Activated CD4-positive, alpha-beta T cell treated with anti-CD3 and anti-CD28 coated beads, Interleukin-2, amount 10 ng/mL, durations not matched to agents 24 days and 14 days (primary cell): ENCODE measurements at regions not wholly inside any gene's neighbourhood (a gene's known extent, or its start where the extent isn't known, plus 50 kb on each side); places are given as distances from the start of the nearest gene placed in this dataset.

Experiments used
- DNase-seq: peaks from one replicate; pipeline ENCODE4 v3.0.0; 2022
- H3K27ac Mint-ChIP-seq: one replicate; pipeline ENCODE4 v1.8.0; 2022; ENCODE audit warnings: mild to moderate bottlenecking, mixed read lengths
- H3K27me3 Mint-ChIP-seq: one replicate; pipeline ENCODE4 v1.8.0; 2022; ENCODE audit warnings: mixed read lengths
- H3K36me3 Mint-ChIP-seq: one replicate; pipeline ENCODE4 v1.8.0; 2022; ENCODE audit warnings: low read depth, mild to moderate bottlenecking, mixed read lengths
- H3K4me1 Mint-ChIP-seq: one replicate; pipeline ENCODE4 v1.8.0; 2021; ENCODE audit warnings: mixed read lengths
- H3K4me3 Mint-ChIP-seq: one replicate; pipeline ENCODE4 v1.8.0; 2022; ENCODE audit warnings: mild to moderate bottlenecking, moderate library complexity, mixed read lengths
- H3K9me3 Mint-ChIP-seq: one replicate; pipeline ENCODE4 v1.8.0; 2021; ENCODE audit warnings: mixed read lengths
- intact Hi-C: fragments of 100-400 bp; cut with micrococcal nuclease; formaldehyde crosslinking; loops from one replicate; pipeline ENCODE4 v1.15.1; 2023

GRCh38 chr9:91044354-91044753 lies 242.7 kb downstream of the SYK start:
- peaks cover 68% of the 10 kb centered on the region for H3K4me1 Mint-ChIP-seq
- DNase-seq: peak; percentile 54
- no peaks in the 10 kb centered on the region for H3K27me3 Mint-ChIP-seq
- peak overlapping the region; percentile 65 for H3K27ac Mint-ChIP-seq
- H3K9me3 Mint-ChIP-seq: no peaks in the 10 kb centered on the region
- no peak overlapping the region for H3K4me3 Mint-ChIP-seq
- peaks cover 4% of the 10 kb centered on the region for H3K36me3 Mint-ChIP-seq
- intact Hi-C loops: no loop called here

GRCh38 chr9:91045041-91045440 lies 243.4 kb downstream of the SYK start:
- peaks cover 64% of the 10 kb centered on the region for H3K4me1 Mint-ChIP-seq
- peak overlapping the region; percentile 9 for H3K27ac Mint-ChIP-seq
- H3K36me3 Mint-ChIP-seq: peaks cover 4% of the 10 kb centered on the region
- no peaks in the 10 kb centered on the region for H3K27me3 Mint-ChIP-seq
- H3K4me3 Mint-ChIP-seq: no peak overlapping the region
- DNase-seq: peak; percentile 49
- H3K9me3 Mint-ChIP-seq: no peaks in the 10 kb centered on the region
- intact Hi-C loops: loop anchor here (5.0 kb wide), 1 partner anchor 667 kb away; no protein-coding TSS in a partner anchor

GRCh38 chr9:91047529-91047928 lies 245.9 kb downstream of the SYK start:
- Mint-ChIP-seq H3K27ac (peak overlapping the region; percentile 93), H3K36me3 (no peaks in the 10 kb centered on the region), H3K4me1 (peaks cover 60% of the 10 kb centered on the region), H3K4me3 (peak overlapping the region; percentile 72), H3K9me3 (peaks cover 8% of the 10 kb centered on the region), H3K27me3 (no peaks in the 10 kb centered on the region)
- peak; percentile 89 for DNase-seq
- intact Hi-C loops: loop anchor here (1.0 to 5.0 kb wide), 3 partner anchors 10 to 665 kb away; no protein-coding TSS in a partner anchor

GRCh38 chr9:91047993-91048607 lies 246.5 kb downstream of the SYK start:
- Mint-ChIP-seq H3K27me3 (no peaks in the 10 kb centered on the region), H3K4me1 (peaks cover 64% of the 10 kb centered on the region), H3K36me3 (peaks cover 5% of the 10 kb centered on the region), H3K4me3 (peak overlapping the region; percentile 72), H3K27ac (peak overlapping the region; percentile 93), H3K9me3 (peaks cover 12% of the 10 kb centered on the region)
- intact Hi-C loops: loop anchor here (1.0 to 5.0 kb wide), 10 partner anchors 11 to 664 kb away; no protein-coding TSS in a partner anchor
- DNase-seq: peak; percentile 83

GRCh38 chr9:91048749-91049148 lies 247.1 kb downstream of the SYK start:
- intact Hi-C loops: loop anchor here (1.0 to 5.0 kb wide), 8 partner anchors 12 to 664 kb away; no protein-coding TSS in a partner anchor
- Mint-ChIP-seq H3K27ac (peak overlapping the region; percentile 93), H3K36me3 (peaks cover 5% of the 10 kb centered on the region), H3K4me3 (no peak overlapping the region), H3K27me3 (no peaks in the 10 kb centered on the region), H3K9me3 (peaks cover 12% of the 10 kb centered on the region), H3K4me1 (peaks cover 58% of the 10 kb centered on the region)
- DNase-seq: no peak

- Mint-ChIP-seq H3K27me3 (no peaks in the 10 kb centered on the region), H3K9me3 (peaks cover 12% of the 10 kb centered on the region), H3K36me3 (peaks cover 5% of the 10 kb centered on the region), H3K4me3 (no peak overlapping the region), H3K27ac (peak overlapping the region; percentile 46), H3K4me1 (peaks cover 37% of the 10 kb centered on the region)
- intact Hi-C loops: no loop called here
- no peak for DNase-seq
Observed at GRCh38 chr9:91053824-91054223, 252.2 kb downstream of the SYK start.

- DNase-seq: no peak
- Mint-ChIP-seq H3K27ac (peak overlapping the region; percentile 78), H3K27me3 (no peaks in the 10 kb centered on the region), H3K9me3 (peaks cover 11% of the 10 kb centered on the region), H3K4me3 (no peak overlapping the region), H3K4me1 (peaks cover 32% of the 10 kb centered on the region), H3K36me3 (peaks cover 5% of the 10 kb centered on the region)
- intact Hi-C loops: no loop called here
Observed at GRCh38 chr9:91055845-91056244, 254.2 kb downstream of the SYK start.

GRCh38 chr9:91056486-91056885 lies 254.9 kb downstream of the SYK start:
- Mint-ChIP-seq H3K27me3 (no peaks in the 10 kb centered on the region), H3K27ac (no peak overlapping the region)

GRCh38 chr9:91056917-91057316 lies 255.3 kb downstream of the SYK start:
- Mint-ChIP-seq H3K27me3 (no peaks in the 10 kb centered on the region), H3K4me3 (no peak overlapping the region), H3K9me3 (peaks cover 17% of the 10 kb centered on the region), H3K27ac (peak overlapping the region; percentile 62), H3K36me3 (peaks cover 10% of the 10 kb centered on the region), H3K4me1 (peaks cover 40% of the 10 kb centered on the region)
- intact Hi-C loops: no loop called here
- DNase-seq: no peak

More at GRCh38 chr9:91056486-91056885, 254.9 kb downstream of the SYK start:
- DNase-seq: no peak
- intact Hi-C loops: no loop called here
- Mint-ChIP-seq H3K4me1 (peaks cover 36% of the 10 kb centered on the region), H3K9me3 (peaks cover 13% of the 10 kb centered on the region), H3K36me3 (peaks cover 6% of the 10 kb centered on the region), H3K4me3 (no peak overlapping the region)

GRCh38 chr9:91059713-91060112 lies 258.1 kb downstream of the SYK start:
- no peaks in the 10 kb centered on the region for H3K27me3 Mint-ChIP-seq
- intact Hi-C loops: loop anchor here (1.0 kb wide), 3 partner anchors 11 to 72 kb away; no protein-coding TSS in a partner anchor
- peaks cover 5% of the 10 kb centered on the region for H3K36me3 Mint-ChIP-seq
- peak; percentile 47 for DNase-seq
- H3K4me3 Mint-ChIP-seq: no peak overlapping the region
- H3K9me3 Mint-ChIP-seq: peaks cover 13% of the 10 kb centered on the region
- peak overlapping the region; percentile 34 for H3K27ac Mint-ChIP-seq
- H3K4me1 Mint-ChIP-seq: peaks cover 36% of the 10 kb centered on the region

GRCh38 chr9:91060520-91061343 lies 259.1 kb downstream of the SYK start:
- intact Hi-C loops: loop anchor here (1.0 kb wide), 3 partner anchors 11 to 71 kb away; no protein-coding TSS in a partner anchor
- H3K36me3 Mint-ChIP-seq: peaks cover 5% of the 10 kb centered on the region
- H3K4me3 Mint-ChIP-seq: peak overlapping the region; percentile 7
- peaks cover 36% of the 10 kb centered on the region for H3K4me1 Mint-ChIP-seq
- peaks cover 17% of the 10 kb centered on the region for H3K9me3 Mint-ChIP-seq
- no peak for DNase-seq
- peak overlapping the region; percentile 89 for H3K27ac Mint-ChIP-seq
- H3K27me3 Mint-ChIP-seq: no peaks in the 10 kb centered on the region

- DNase-seq: peak; percentile 47
- peaks cover 7% of the 10 kb centered on the region for H3K36me3 Mint-ChIP-seq
- H3K9me3 Mint-ChIP-seq: peaks cover 17% of the 10 kb centered on the region
- no peak overlapping the region for H3K4me3 Mint-ChIP-seq
- H3K4me1 Mint-ChIP-seq: peaks cover 29% of the 10 kb centered on the region
- peak overlapping the region; percentile 89 for H3K27ac Mint-ChIP-seq
- no peaks in the 10 kb centered on the region for H3K27me3 Mint-ChIP-seq
- intact Hi-C loops: no loop called here
Observed at GRCh38 chr9:91061506-91061905, 259.9 kb downstream of the SYK start.

- peaks cover 8% of the 10 kb centered on the region for H3K36me3 Mint-ChIP-seq
- peak; percentile 40 for DNase-seq
- intact Hi-C loops: no loop called here
- H3K27me3 Mint-ChIP-seq: no peaks in the 10 kb centered on the region
- no peak overlapping the region for H3K27ac Mint-ChIP-seq
- peaks cover 25% of the 10 kb centered on the region for H3K4me1 Mint-ChIP-seq
- peaks cover 17% of the 10 kb centered on the region for H3K9me3 Mint-ChIP-seq
- no peak overlapping the region for H3K4me3 Mint-ChIP-seq
Observed at GRCh38 chr9:91062281-91062680, 260.7 kb downstream of the SYK start.

- Mint-ChIP-seq H3K4me1 (peaks cover 20% of the 10 kb centered on the region), H3K27me3 (no peaks in the 10 kb centered on the region), H3K36me3 (peaks cover 11% of the 10 kb centered on the region), H3K4me3 (no peak overlapping the region), H3K9me3 (peaks cover 17% of the 10 kb centered on the region), H3K27ac (no peak overlapping the region)
- peak; percentile 46 for DNase-seq
- intact Hi-C loops: no loop called here
Observed at GRCh38 chr9:91063471-91063870, 261.9 kb downstream of the SYK start.
